GM19328 (cell line): ENCODE measurements at regions not wholly inside any gene's neighbourhood (a gene's known extent, or its start where the extent isn't known, plus 50 kb on each side); places are given as distances from the start of the nearest gene placed in this dataset.

Experiments
- ATAC-seq: cut with Tn5 transposase; IDR thresholded peaks from one replicate; pipeline ENCODE4 v1.9.1; 2021; ENCODE audit warnings: mild to moderate bottlenecking, moderate library complexity; ENCODE audit not compliant: unreplicated experiment

- ATAC-seq = no peak
These were observed 202.4 kb upstream of the OSR1 start for GRCh38 chr2:19560785-19561184.

GRCh38 chr2:19559596-19560240, 201.3 kb upstream of the OSR1 start:
- ATAC-seq = no peak

- ATAC-seq = no peak
These were observed 198.2 kb upstream of the OSR1 start for GRCh38 chr2:19556648-19557047.

- ATAC-seq = no peak
These were observed 196.1 kb upstream of the OSR1 start for GRCh38 chr2:19554520-19554919.

GRCh38 chr2:19552270-19552669, 193.8 kb upstream of the OSR1 start:
- no peak for ATAC-seq

GRCh38 chr2:19550750-19551149, 192.3 kb upstream of the OSR1 start:
- no peak for ATAC-seq

- ATAC-seq = no peak
These were observed 191.4 kb upstream of the OSR1 start for GRCh38 chr2:19549821-19550220.

- no peak for ATAC-seq
These were observed 189.7 kb upstream of the OSR1 start for GRCh38 chr2:19548116-19548515.

GRCh38 chr2:19547321-19547720, 188.9 kb upstream of the OSR1 start:
- no peak for ATAC-seq

GRCh38 chr2:19545507-19545906, 187.1 kb upstream of the OSR1 start:
- ATAC-seq = no peak

GRCh38 chr2:19543663-19544383, 185.4 kb upstream of the OSR1 start:
- ATAC-seq = no peak

- no peak for ATAC-seq
These were observed 184.6 kb upstream of the OSR1 start for GRCh38 chr2:19542796-19543662.

- no peak for ATAC-seq
These were observed 183.5 kb upstream of the OSR1 start for GRCh38 chr2:19541884-19542283.

- ATAC-seq = no peak
These were observed 182.5 kb upstream of the OSR1 start for GRCh38 chr2:19540739-19541525.

- no peak for ATAC-seq
These were observed 180.1 kb upstream of the OSR1 start for GRCh38 chr2:19538411-19538963.

GRCh38 chr2:19536136-19536535, 177.7 kb upstream of the OSR1 start:
- no peak for ATAC-seq

GRCh38 chr2:19532547-19533196, 174.2 kb upstream of the OSR1 start:
- ATAC-seq = no peak

GRCh38 chr2:19529677-19530076, 171.3 kb upstream of the OSR1 start:
- ATAC-seq = no peak

- no peak for ATAC-seq
These were observed 169.3 kb upstream of the OSR1 start for GRCh38 chr2:19527771-19528170.

GRCh38 chr2:19525313-19525712, 166.9 kb upstream of the OSR1 start:
- ATAC-seq = no peak
